ENCODE measurements at regions not wholly inside any gene's neighbourhood (a gene's known extent, or its start where the extent isn't known, plus 50 kb on each side); places are given as distances from the start of the nearest gene placed in this dataset.

DNA sequence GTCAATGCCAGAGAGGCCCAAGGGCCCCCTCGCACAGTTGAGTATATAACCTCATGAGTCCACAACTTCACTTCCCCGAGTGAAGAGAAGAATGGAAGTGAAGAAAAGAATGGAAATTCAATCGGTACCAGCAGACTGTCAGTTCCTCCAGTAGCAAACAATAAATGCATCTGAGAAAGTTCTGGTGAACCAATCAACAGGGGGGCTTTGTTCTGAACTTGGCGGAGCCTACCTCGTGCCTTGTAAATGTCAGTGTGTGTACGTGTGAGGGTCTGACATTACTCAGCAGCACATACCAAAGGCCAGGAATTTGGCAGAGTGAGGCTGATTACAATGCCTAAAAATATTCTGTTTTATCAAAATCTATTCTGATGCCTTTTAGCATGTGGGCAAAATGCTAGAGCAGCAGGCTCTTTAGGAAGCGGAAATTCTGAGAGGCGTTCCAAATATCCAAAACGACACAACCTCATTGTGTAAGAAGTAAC lies 238.5 kb downstream of the LTN1 start:
- peaks cover 0 to 4% of the 10 kb centered on the region in 2 donors for H3K36me3 ChIP-seq
- no peaks in the 10 kb centered on the region for H3K27me3 ChIP-seq
- ATAC-seq, result peak; percentile 89
- peak overlapping the region; percentile 89 to 100 (median 91) for H3K27ac ChIP-seq
- peaks cover 8 to 67% (median 14%) of the 10 kb centered on the region in 3 donors for H3K4me1 ChIP-seq
- no peaks in the 10 kb centered on the region for H3K9me3 ChIP-seq
- WGBS, 2 donors (ENCODE audit: low coverage in 1 of 2), result 11 to 27% methylated on average over 6 to 8 of the region's 9 CpGs
- no peak overlapping the region for H3K4me3 ChIP-seq
- peak; percentile 17 for TF ChIP-seq EP300 (IDR thresholded peaks at IDR 0.05)
- TF ChIP-seq POLR2AphosphoS5 (IDR thresholded peaks at IDR 0.05), result peak; percentile 96
- TF ChIP-seq POLR2A (IDR thresholded peaks at IDR 0.05), result peak in 1 of 2 donors; percentile 13
- TF ChIP-seq, protein P1, sequence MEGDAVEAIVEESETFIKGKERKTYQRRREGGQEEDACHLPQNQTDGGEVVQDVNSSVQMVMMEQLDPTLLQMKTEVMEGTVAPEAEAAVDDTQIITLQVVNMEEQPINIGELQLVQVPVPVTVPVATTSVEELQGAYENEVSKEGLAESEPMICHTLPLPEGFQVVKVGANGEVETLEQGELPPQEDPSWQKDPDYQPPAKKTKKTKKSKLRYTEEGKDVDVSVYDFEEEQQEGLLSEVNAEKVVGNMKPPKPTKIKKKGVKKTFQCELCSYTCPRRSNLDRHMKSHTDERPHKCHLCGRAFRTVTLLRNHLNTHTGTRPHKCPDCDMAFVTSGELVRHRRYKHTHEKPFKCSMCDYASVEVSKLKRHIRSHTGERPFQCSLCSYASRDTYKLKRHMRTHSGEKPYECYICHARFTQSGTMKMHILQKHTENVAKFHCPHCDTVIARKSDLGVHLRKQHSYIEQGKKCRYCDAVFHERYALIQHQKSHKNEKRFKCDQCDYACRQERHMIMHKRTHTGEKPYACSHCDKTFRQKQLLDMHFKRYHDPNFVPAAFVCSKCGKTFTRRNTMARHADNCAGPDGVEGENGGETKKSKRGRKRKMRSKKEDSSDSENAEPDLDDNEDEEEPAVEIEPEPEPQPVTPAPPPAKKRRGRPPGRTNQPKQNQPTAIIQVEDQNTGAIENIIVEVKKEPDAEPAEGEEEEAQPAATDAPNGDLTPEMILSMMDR (IDR thresholded peaks at IDR 0.05), result no peak

DNA sequence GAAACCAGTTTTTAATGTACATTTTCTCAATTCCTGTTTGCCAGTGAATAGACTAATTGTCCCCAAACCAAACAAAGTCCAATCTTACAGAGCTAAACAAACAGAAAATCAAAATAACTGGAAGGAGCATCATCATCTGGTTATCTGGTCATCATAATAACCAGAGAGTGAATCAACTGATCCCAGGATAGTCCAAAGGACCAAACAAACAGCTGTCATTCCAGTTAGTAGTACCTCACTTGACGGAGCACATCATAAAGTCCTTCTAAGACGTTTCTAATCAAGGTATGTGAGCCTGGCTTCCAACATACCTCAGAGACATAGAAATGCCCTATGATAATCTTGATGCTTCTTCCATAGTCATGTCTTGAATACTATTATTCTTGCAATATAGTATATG lies 240.5 kb downstream of the LTN1 start:
- no peaks in the 10 kb centered on the region for H3K9me3 ChIP-seq
- no peak for ATAC-seq
- H3K4me3 ChIP-seq, result no peak overlapping the region
- 76 to 80% methylated on average over 2 of the region's 2 CpGs for WGBS, 2 donors (ENCODE audit: low coverage in 1 of 2)
- no peaks in the 10 kb centered on the region for H3K27me3 ChIP-seq
- peaks cover 0 to 4% of the 10 kb centered on the region in 2 donors for H3K36me3 ChIP-seq
- peaks cover 8 to 54% (median 12%) of the 10 kb centered on the region in 3 donors for H3K4me1 ChIP-seq
- peak overlapping the region; percentile 89 to 100 (median 91) for H3K27ac ChIP-seq
- TF ChIP-seq EP300 (IDR thresholded peaks at IDR 0.05) (no peak), POLR2A (IDR thresholded peaks at IDR 0.05) (no peak), POLR2AphosphoS5 (IDR thresholded peaks at IDR 0.05) (no peak)
- TF ChIP-seq, protein P1 (IDR thresholded peaks at IDR 0.05), result no peak

DNA sequence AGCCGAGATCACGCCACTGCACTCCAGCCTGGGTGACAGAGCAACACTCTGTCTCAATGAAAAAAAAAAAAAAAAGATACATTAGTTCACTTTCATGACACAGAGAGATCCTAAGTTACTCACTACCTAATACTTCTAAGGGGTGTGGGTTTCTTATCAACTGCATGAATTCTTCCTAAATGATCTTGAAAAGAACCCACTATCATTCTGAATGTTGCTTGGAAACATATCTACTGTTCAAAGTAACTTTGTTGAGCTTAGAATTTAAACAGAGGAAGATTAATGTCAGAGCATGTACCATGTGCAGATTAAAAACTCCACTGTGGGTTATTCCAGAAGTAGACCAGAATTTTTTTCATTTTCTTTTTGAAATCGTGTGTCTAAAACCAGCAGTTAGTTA lies 241.5 kb downstream of the LTN1 start:
- TF ChIP-seq EP300 (IDR thresholded peaks at IDR 0.05), result no peak
- no peak for TF ChIP-seq POLR2AphosphoS5 (IDR thresholded peaks at IDR 0.05)
- no peak for TF ChIP-seq POLR2A (IDR thresholded peaks at IDR 0.05)
- TF ChIP-seq, protein P1 (IDR thresholded peaks at IDR 0.05), result no peak
- Histone ChIP-seq H3K4me1 (peaks cover 8 to 55% (median 12%) of the 10 kb centered on the region in 3 donors), H3K36me3 (peaks cover 0 to 4% of the 10 kb centered on the region in 2 donors), H3K9me3 (no peaks in the 10 kb centered on the region), H3K4me3 (no peak overlapping the region), H3K27ac (peak overlapping the region; percentile 89 to 100 (median 91)), H3K27me3 (no peaks in the 10 kb centered on the region)
- no peak for ATAC-seq
- WGBS, 2 donors (ENCODE audit: low coverage in 1 of 2), result 63 to 74% methylated on average over 3 of the region's 3 CpGs

DNA sequence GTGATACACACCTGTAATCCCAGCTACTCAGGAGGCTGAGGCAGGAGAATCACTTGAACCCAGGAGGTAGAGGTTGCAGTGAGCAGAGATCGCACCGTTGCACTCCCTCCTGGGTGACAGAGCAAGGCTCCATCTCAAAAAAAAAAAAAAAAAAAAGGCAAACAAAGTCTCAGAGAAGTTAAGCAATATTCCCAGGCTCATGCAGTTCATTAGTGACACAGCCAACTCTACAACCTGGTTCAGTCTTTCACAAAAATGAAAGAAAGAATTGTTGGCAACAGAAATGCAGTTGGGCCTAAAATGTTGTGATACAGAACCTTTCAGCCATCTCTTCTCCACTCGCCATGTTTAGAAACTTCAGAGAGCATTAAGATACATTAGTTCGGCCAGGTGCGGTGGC lies 242.1 kb downstream of the LTN1 start:
- TF ChIP-seq POLR2AphosphoS5 (IDR thresholded peaks at IDR 0.05), result no peak
- WGBS, 2 donors (ENCODE audit: low coverage in 1 of 2), result 95 to 100% methylated on average over 3 to 4 of the region's 5 CpGs
- Histone ChIP-seq H3K36me3 (peaks cover 0 to 4% of the 10 kb centered on the region in 2 donors), H3K27me3 (no peaks in the 10 kb centered on the region), H3K9me3 (no peaks in the 10 kb centered on the region), H3K4me3 (no peak overlapping the region), H3K4me1 (peaks cover 8 to 55% (median 16%) of the 10 kb centered on the region in 3 donors), H3K27ac (peak overlapping the region in 3 of 4 donors; percentile 63 to 89 (median 89))
- no peak for ATAC-seq

DNA sequence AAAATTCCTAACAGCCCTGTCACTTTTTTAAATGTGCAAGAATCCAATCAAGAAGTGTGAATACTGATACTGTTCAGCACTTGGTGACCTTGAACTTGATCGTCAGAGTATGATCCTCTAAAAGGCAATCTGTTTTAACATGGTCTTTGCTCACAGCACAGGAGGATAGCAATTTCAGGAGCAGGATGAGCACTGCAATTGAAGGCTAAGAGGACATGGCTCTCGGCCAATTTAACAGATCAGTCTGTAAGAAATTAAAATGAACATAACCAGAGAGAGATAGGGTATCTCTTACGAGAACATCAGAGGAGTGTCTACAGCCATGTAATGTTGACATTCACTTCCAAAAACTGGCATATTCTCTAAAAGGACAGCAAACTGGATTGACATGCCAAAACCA lies 243.1 kb downstream of the LTN1 start:
- Histone ChIP-seq H3K36me3 (peaks cover 0 to 4% of the 10 kb centered on the region in 2 donors), H3K27me3 (no peaks in the 10 kb centered on the region), H3K4me3 (no peak overlapping the region), H3K9me3 (no peaks in the 10 kb centered on the region), H3K4me1 (peaks cover 4 to 55% (median 12%) of the 10 kb centered on the region in 3 donors), H3K27ac (peak overlapping the region; percentile 14 to 89 (median 76))
- 75 to 81% methylated on average over 3 of the region's 3 CpGs for WGBS, 2 donors (ENCODE audit: low coverage in 1 of 2)
- ATAC-seq, result no peak
- TF ChIP-seq EP300 (IDR thresholded peaks at IDR 0.05) (no peak), POLR2AphosphoS5 (IDR thresholded peaks at IDR 0.05) (no peak), POLR2A (IDR thresholded peaks at IDR 0.05) (no peak)
- TF ChIP-seq, protein P1 (IDR thresholded peaks at IDR 0.05), result no peak
